ENCODE measurements at regions not wholly inside any gene's neighbourhood (a gene's known extent, or its start where the extent isn't known, plus 50 kb on each side); places are given as distances from the start of the nearest gene placed in this dataset.
"Not testable (repeated sequence)": the region's sequence is repeated elsewhere in the genome, so short reads cannot be mapped to it uniquely, and the experiment has no call there.

- TF ChIP-seq, protein P1, sequence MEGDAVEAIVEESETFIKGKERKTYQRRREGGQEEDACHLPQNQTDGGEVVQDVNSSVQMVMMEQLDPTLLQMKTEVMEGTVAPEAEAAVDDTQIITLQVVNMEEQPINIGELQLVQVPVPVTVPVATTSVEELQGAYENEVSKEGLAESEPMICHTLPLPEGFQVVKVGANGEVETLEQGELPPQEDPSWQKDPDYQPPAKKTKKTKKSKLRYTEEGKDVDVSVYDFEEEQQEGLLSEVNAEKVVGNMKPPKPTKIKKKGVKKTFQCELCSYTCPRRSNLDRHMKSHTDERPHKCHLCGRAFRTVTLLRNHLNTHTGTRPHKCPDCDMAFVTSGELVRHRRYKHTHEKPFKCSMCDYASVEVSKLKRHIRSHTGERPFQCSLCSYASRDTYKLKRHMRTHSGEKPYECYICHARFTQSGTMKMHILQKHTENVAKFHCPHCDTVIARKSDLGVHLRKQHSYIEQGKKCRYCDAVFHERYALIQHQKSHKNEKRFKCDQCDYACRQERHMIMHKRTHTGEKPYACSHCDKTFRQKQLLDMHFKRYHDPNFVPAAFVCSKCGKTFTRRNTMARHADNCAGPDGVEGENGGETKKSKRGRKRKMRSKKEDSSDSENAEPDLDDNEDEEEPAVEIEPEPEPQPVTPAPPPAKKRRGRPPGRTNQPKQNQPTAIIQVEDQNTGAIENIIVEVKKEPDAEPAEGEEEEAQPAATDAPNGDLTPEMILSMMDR (IDR thresholded peaks at IDR 0.05), result no peak
- H3K9me3 ChIP-seq, result no peaks in the 10 kb centered on the region
Observed at GRCh38 chr15:34655326-34655725, 71.9 kb upstream of the GOLGA8B start.

DNA sequence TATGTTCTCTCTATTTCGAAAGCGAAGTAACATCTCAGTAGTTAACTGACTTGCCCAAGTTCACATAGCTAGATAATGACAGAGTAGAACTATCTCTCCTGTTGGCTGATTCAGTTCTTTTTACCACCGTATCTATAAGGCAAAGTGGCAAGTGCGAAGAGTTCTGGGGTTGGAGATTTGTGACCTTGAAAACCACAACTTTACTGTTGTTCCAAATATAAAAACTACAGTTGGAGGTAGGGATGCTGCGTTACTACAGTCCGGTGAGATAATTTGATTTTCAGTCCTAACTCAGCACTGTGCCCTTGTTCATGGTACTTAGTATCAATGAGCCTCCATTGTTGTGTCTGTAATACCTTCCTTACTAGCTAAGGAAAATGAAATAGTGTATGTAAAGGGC is 71.2 kb upstream of the GOLGA8B start:
- Histone ChIP-seq H3K36me3 (no peaks in the 10 kb centered on the region), H3K27me3 (no peaks in the 10 kb centered on the region), H3K4me1 (no peaks in the 10 kb centered on the region), H3K27ac (no peak overlapping the region), H3K4me3 (no peak overlapping the region), H3K9me3 (no peaks in the 10 kb centered on the region)
- no peak for DNase-seq (ENCODE audit: low spot score)
- TF ChIP-seq, protein P1 (IDR thresholded peaks at IDR 0.05), result no peak

More at GRCh38 chr15:34655326-34655725, 71.9 kb upstream of the GOLGA8B start:
- Histone ChIP-seq H3K27me3 (no peaks in the 10 kb centered on the region), H3K36me3 (no peaks in the 10 kb centered on the region), H3K4me3 (no peak overlapping the region), H3K4me1 (no peaks in the 10 kb centered on the region), H3K27ac (no peak overlapping the region)
- no peak for DNase-seq (ENCODE audit: low spot score)

GRCh38 chr15:34653992-34654391 is 70.5 kb upstream of the GOLGA8B start:
- Histone ChIP-seq H3K27me3 (no peaks in the 10 kb centered on the region), H3K36me3 (no peaks in the 10 kb centered on the region), H3K27ac (no peak overlapping the region), H3K4me3 (no peak overlapping the region), H3K9me3 (no peaks in the 10 kb centered on the region), H3K4me1 (no peaks in the 10 kb centered on the region)
- TF ChIP-seq, protein P1 (IDR thresholded peaks at IDR 0.05), result no peak
- no peak for DNase-seq (ENCODE audit: low spot score)

- H3K4me1 ChIP-seq; H3K27ac ChIP-seq; H3K36me3 ChIP-seq; H3K4me3 ChIP-seq; DNase-seq (ENCODE audit: low spot score); H3K27me3 ChIP-seq; H3K9me3 ChIP-seq: not testable (repeated sequence)
Observed at GRCh38 chr15:34653326-34653725, 69.9 kb upstream of the GOLGA8B start.

DNA sequence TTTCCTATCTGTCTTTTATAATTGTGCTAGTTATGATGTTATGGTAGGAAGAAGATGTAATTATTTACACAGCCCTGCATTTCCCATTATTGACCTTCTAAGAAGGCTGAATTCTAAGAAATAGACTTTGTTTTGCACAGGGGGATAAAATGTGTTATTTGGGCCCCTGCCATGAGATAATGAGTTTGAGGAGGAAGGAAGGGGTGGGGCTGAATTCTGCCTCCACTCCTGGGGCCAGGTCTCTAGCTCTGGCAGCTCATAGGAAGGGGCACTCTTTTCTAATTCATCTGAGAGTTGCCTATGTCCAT is 69.2 kb upstream of the GOLGA8B start:
- Histone ChIP-seq H3K4me3 (no peak overlapping the region), H3K27ac (no peak overlapping the region), H3K36me3 (no peaks in the 10 kb centered on the region), H3K9me3 (no peaks in the 10 kb centered on the region), H3K4me1 (no peaks in the 10 kb centered on the region), H3K27me3 (no peaks in the 10 kb centered on the region)
- no peak for DNase-seq (ENCODE audit: low spot score)
- TF ChIP-seq, protein P1 (IDR thresholded peaks at IDR 0.05), result no peak

- no peak overlapping the region for H3K27ac ChIP-seq
- H3K27me3 ChIP-seq, result no peaks in the 10 kb centered on the region
- DNase-seq (ENCODE audit: low spot score), result no peak
- H3K4me3 ChIP-seq, result no peak overlapping the region
- no peaks in the 10 kb centered on the region for H3K9me3 ChIP-seq
- H3K4me1 ChIP-seq, result no peaks in the 10 kb centered on the region
- H3K36me3 ChIP-seq, result no peaks in the 10 kb centered on the region
- TF ChIP-seq, protein P1 (IDR thresholded peaks at IDR 0.05), result no peak
Observed at GRCh38 chr15:34651997-34652725, 68.7 kb upstream of the GOLGA8B start.
